ENCODE measurements at regions not wholly inside any gene's neighbourhood (a gene's known extent, or its start where the extent isn't known, plus 50 kb on each side); places are given as distances from the start of the nearest gene placed in this dataset.

GRCh38 chr2:138125306-138126288 is 161.3 kb downstream of the HNMT start:
- Histone ChIP-seq H3K4me3 (ENCODE audit: low read length) (no peak overlapping the region), H3K9me3 (ENCODE audit: control insufficient read depth, low read length) (no peaks in the 10 kb centered on the region), H3K9ac (ENCODE audit: low read length) (no peak overlapping the region), H3K4me1 (ENCODE audit: control insufficient read depth, insufficient read depth, low read length) (no peaks in the 10 kb centered on the region), H3K36me3 (ENCODE audit: control insufficient read depth, insufficient read depth, low read length, severe bottlenecking) (no peaks in the 10 kb centered on the region), H3K27me3 (replicated peaks; ENCODE audit: control insufficient read depth, insufficient read depth, low read length) (no peaks in the 10 kb centered on the region)
- no peak for DNase-seq (ENCODE audit: low read depth)

DNA sequence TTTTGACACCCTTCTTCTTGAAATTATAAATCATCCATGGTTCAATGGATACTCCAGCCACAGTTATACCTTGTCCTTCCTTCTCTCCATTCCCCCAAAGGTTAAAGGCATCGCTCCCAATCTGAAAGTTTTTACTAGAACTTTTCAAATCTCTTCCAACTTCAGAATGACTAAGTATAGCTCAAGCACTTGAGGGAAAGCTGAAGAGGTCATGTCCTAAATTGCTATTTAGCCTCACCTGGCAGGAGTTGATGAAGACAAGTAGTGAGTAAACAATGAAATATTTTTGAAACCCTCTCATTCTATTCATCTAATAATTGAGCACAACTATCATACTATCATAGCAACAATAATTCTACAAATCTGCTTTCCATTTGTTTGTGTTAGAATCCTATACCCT is 167.8 kb downstream of the HNMT start:
- no peak for DNase-seq (ENCODE audit: low read depth)
- Histone ChIP-seq H3K4me3 (ENCODE audit: low read length) (no peak overlapping the region), H3K27me3 (replicated peaks; ENCODE audit: control insufficient read depth, insufficient read depth, low read length) (no peaks in the 10 kb centered on the region), H3K9ac (ENCODE audit: low read length) (no peak overlapping the region), H3K4me1 (ENCODE audit: control insufficient read depth, insufficient read depth, low read length) (peaks cover 3% of the 10 kb centered on the region), H3K9me3 (ENCODE audit: control insufficient read depth, low read length) (no peaks in the 10 kb centered on the region), H3K36me3 (ENCODE audit: control insufficient read depth, insufficient read depth, low read length, severe bottlenecking) (no peaks in the 10 kb centered on the region)

- H3K4me1 ChIP-seq (ENCODE audit: control insufficient read depth, insufficient read depth, low read length): peaks cover 3% of the 10 kb centered on the region
- DNase-seq (ENCODE audit: low read depth): no peak
- H3K9ac ChIP-seq (ENCODE audit: low read length): no peak overlapping the region
- no peaks in the 10 kb centered on the region for H3K9me3 ChIP-seq (ENCODE audit: control insufficient read depth, low read length)
- H3K27me3 ChIP-seq (replicated peaks; ENCODE audit: control insufficient read depth, insufficient read depth, low read length): no peaks in the 10 kb centered on the region
- no peaks in the 10 kb centered on the region for H3K36me3 ChIP-seq (ENCODE audit: control insufficient read depth, insufficient read depth, low read length, severe bottlenecking)
- H3K4me3 ChIP-seq (ENCODE audit: low read length): no peak overlapping the region
Measured at GRCh38 chr2:138137949-138138348, 173.7 kb downstream of the HNMT start.

- DNase-seq (ENCODE audit: low read depth): no peak
- Histone ChIP-seq H3K9me3 (ENCODE audit: control insufficient read depth, low read length) (no peaks in the 10 kb centered on the region), H3K4me3 (ENCODE audit: low read length) (no peak overlapping the region), H3K9ac (ENCODE audit: low read length) (no peak overlapping the region), H3K4me1 (ENCODE audit: control insufficient read depth, insufficient read depth, low read length) (no peaks in the 10 kb centered on the region), H3K27me3 (replicated peaks; ENCODE audit: control insufficient read depth, insufficient read depth, low read length) (no peaks in the 10 kb centered on the region), H3K36me3 (ENCODE audit: control insufficient read depth, insufficient read depth, low read length, severe bottlenecking) (no peaks in the 10 kb centered on the region)
Measured at GRCh38 chr2:138147796-138148195, 183.5 kb downstream of the HNMT start.

- DNase-seq (ENCODE audit: low read depth): no peak
- no peaks in the 10 kb centered on the region for H3K36me3 ChIP-seq (ENCODE audit: control insufficient read depth, insufficient read depth, low read length, severe bottlenecking)
- H3K27me3 ChIP-seq (replicated peaks; ENCODE audit: control insufficient read depth, insufficient read depth, low read length): no peaks in the 10 kb centered on the region
- H3K9ac ChIP-seq (ENCODE audit: low read length): no peak overlapping the region
- no peaks in the 10 kb centered on the region for H3K4me1 ChIP-seq (ENCODE audit: control insufficient read depth, insufficient read depth, low read length)
- H3K4me3 ChIP-seq (ENCODE audit: low read length): no peak overlapping the region
- no peaks in the 10 kb centered on the region for H3K9me3 ChIP-seq (ENCODE audit: control insufficient read depth, low read length)
Measured at GRCh38 chr2:138155304-138155703, 191.0 kb downstream of the HNMT start.

- no peaks in the 10 kb centered on the region for H3K36me3 ChIP-seq (ENCODE audit: control insufficient read depth, insufficient read depth, low read length, severe bottlenecking)
- H3K4me1 ChIP-seq (ENCODE audit: control insufficient read depth, insufficient read depth, low read length): no peaks in the 10 kb centered on the region
- H3K9ac ChIP-seq (ENCODE audit: low read length): no peak overlapping the region
- no peaks in the 10 kb centered on the region for H3K9me3 ChIP-seq (ENCODE audit: control insufficient read depth, low read length)
- H3K27me3 ChIP-seq (replicated peaks; ENCODE audit: control insufficient read depth, insufficient read depth, low read length): no peaks in the 10 kb centered on the region
- no peak for DNase-seq (ENCODE audit: low read depth)
- no peak overlapping the region for H3K4me3 ChIP-seq (ENCODE audit: low read length)
Measured at GRCh38 chr2:138157372-138157771, 193.1 kb downstream of the HNMT start.

GRCh38 chr2:138170485-138170884 is 206.2 kb downstream of the HNMT start:
- Histone ChIP-seq H3K4me1 (ENCODE audit: control insufficient read depth, insufficient read depth, low read length) (no peaks in the 10 kb centered on the region), H3K4me3 (ENCODE audit: low read length) (no peak overlapping the region), H3K36me3 (ENCODE audit: control insufficient read depth, insufficient read depth, low read length, severe bottlenecking) (no peaks in the 10 kb centered on the region), H3K9ac (ENCODE audit: low read length) (no peak overlapping the region), H3K9me3 (ENCODE audit: control insufficient read depth, low read length) (peaks cover 13% of the 10 kb centered on the region), H3K27me3 (replicated peaks; ENCODE audit: control insufficient read depth, insufficient read depth, low read length) (no peaks in the 10 kb centered on the region)
- DNase-seq (ENCODE audit: low read depth): no peak

GRCh38 chr2:138171244-138171643 is 207.0 kb downstream of the HNMT start:
- Histone ChIP-seq H3K4me1 (ENCODE audit: control insufficient read depth, insufficient read depth, low read length) (no peaks in the 10 kb centered on the region), H3K27me3 (replicated peaks; ENCODE audit: control insufficient read depth, insufficient read depth, low read length) (no peaks in the 10 kb centered on the region), H3K4me3 (ENCODE audit: low read length) (no peak overlapping the region), H3K9ac (ENCODE audit: low read length) (no peak overlapping the region), H3K9me3 (ENCODE audit: control insufficient read depth, low read length) (peaks cover 11% of the 10 kb centered on the region), H3K36me3 (ENCODE audit: control insufficient read depth, insufficient read depth, low read length, severe bottlenecking) (no peaks in the 10 kb centered on the region)
- no peak for DNase-seq (ENCODE audit: low read depth)

GRCh38 chr2:138175066-138175465 is 210.8 kb downstream of the HNMT start:
- no peaks in the 10 kb centered on the region for H3K27me3 ChIP-seq (replicated peaks; ENCODE audit: control insufficient read depth, insufficient read depth, low read length)
- H3K36me3 ChIP-seq (ENCODE audit: control insufficient read depth, insufficient read depth, low read length, severe bottlenecking): no peaks in the 10 kb centered on the region
- H3K4me1 ChIP-seq (ENCODE audit: control insufficient read depth, insufficient read depth, low read length): no peaks in the 10 kb centered on the region
- H3K9me3 ChIP-seq (ENCODE audit: control insufficient read depth, low read length): no peaks in the 10 kb centered on the region
- H3K9ac ChIP-seq (ENCODE audit: low read length): no peak overlapping the region
- no peak overlapping the region for H3K4me3 ChIP-seq (ENCODE audit: low read length)
- DNase-seq (ENCODE audit: low read depth): no peak

DNA sequence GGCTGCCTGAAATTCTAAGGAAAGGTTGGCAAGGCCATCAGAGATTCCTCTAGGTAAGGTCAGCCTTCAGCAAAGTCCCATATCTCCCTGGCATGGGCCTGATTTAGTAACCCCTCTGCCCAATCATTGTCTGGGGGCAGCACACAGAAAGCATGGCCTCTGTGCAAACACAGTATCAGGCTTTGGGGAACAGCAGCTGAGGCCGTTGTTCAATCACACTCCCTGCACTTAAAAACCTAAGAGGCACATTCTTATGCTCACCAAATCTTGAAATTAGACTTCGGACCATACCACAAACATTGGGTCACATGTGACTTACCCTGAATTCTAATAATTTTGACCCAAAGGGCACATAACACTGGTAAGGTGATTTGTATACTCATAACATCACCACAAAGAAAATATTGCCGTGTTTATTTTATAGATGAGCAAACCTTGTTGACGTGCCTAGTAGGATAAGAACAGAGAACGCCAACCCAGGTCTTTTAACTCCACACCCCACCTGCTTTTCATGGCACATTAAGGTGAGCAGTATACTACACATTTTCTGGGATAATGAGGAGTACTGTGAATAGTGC is 212.7 kb downstream of the HNMT start:
- no peak for DNase-seq (ENCODE audit: low read depth)
- Histone ChIP-seq H3K36me3 (ENCODE audit: control insufficient read depth, insufficient read depth, low read length, severe bottlenecking) (no peaks in the 10 kb centered on the region), H3K27me3 (replicated peaks; ENCODE audit: control insufficient read depth, insufficient read depth, low read length) (no peaks in the 10 kb centered on the region), H3K9me3 (ENCODE audit: control insufficient read depth, low read length) (no peaks in the 10 kb centered on the region), H3K9ac (ENCODE audit: low read length) (no peak overlapping the region), H3K4me1 (ENCODE audit: control insufficient read depth, insufficient read depth, low read length) (peaks cover 13% of the 10 kb centered on the region), H3K4me3 (ENCODE audit: low read length) (no peak overlapping the region)

GRCh38 chr2:138177693-138178092 is 213.4 kb downstream of the HNMT start:
- H3K4me1 ChIP-seq (ENCODE audit: control insufficient read depth, insufficient read depth, low read length): peaks cover 16% of the 10 kb centered on the region
- no peaks in the 10 kb centered on the region for H3K36me3 ChIP-seq (ENCODE audit: control insufficient read depth, insufficient read depth, low read length, severe bottlenecking)
- H3K9me3 ChIP-seq (ENCODE audit: control insufficient read depth, low read length): no peaks in the 10 kb centered on the region
- no peaks in the 10 kb centered on the region for H3K27me3 ChIP-seq (replicated peaks; ENCODE audit: control insufficient read depth, insufficient read depth, low read length)
- H3K4me3 ChIP-seq (ENCODE audit: low read length): no peak overlapping the region
- no peak overlapping the region for H3K9ac ChIP-seq (ENCODE audit: low read length)
- no peak for DNase-seq (ENCODE audit: low read depth)

Measured in adipocyte (in vitro differentiated cells).